ENCODE measurements at regions not wholly inside any gene's neighbourhood (a gene's known extent, or its start where the extent isn't known, plus 50 kb on each side); places are given as distances from the start of the nearest gene placed in this dataset.

DNA sequence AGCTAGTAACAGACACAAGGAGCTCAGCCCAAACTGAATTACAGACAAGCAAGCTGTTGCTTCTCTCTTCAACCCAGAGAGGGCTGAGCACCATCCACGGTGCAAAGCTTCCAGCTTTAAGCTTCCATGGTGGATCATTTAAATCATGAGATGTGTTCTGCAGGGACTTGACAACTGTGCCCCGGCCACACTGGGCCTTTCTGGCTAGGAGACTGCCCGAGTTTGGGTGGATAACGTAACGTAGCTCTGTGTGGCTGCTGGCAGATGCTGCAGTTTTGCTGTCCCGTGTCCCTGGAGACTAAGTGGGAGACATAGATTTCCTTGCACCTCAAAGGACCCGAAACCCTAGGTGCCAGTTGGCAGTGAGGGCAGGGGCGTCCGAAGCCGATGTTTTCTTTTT lies 234.0 kb downstream of the IRX2 start:
- Histone ChIP-seq H4K20me1 (ENCODE audit: insufficient read depth, low read length, poor library complexity, severe bottlenecking) (no peaks in the 10 kb centered on the region), H3K79me2 (ENCODE audit: insufficient read depth, low read length) (no peaks in the 10 kb centered on the region), H3K36me3 (ENCODE audit: insufficient read depth, low read length) (no peaks in the 10 kb centered on the region), H3K4me1 (ENCODE audit: insufficient read depth, low read length, poor library complexity, severe bottlenecking) (no peaks in the 10 kb centered on the region), H3K4me2 (ENCODE audit: low read depth, low read length, poor library complexity, severe bottlenecking) (no peak overlapping the region), H3F3A (ENCODE audit: low read depth) (no peaks in the 10 kb centered on the region), H3K9me2 (replicated peaks; ENCODE audit: low read depth, low read length) (no peaks in the 10 kb centered on the region), H3K9me3 (ENCODE audit: insufficient read depth, low read depth, low read length) (peaks cover 2% of the 10 kb centered on the region; the same call in 1 of the 2 replicates), H3K27me3 (ENCODE audit: insufficient read depth, low read length, poor library complexity, severe bottlenecking) (no peaks in the 10 kb centered on the region), H3K4me3 (ENCODE audit: low read length, poor library complexity, severe bottlenecking) (no peak overlapping the region), H2AFZ (ENCODE audit: low read length) (no peak overlapping the region), H3K9ac (ENCODE audit: low read depth, low read length, poor library complexity, severe bottlenecking) (no peak overlapping the region)
- TF ChIP-seq, protein P1, sequence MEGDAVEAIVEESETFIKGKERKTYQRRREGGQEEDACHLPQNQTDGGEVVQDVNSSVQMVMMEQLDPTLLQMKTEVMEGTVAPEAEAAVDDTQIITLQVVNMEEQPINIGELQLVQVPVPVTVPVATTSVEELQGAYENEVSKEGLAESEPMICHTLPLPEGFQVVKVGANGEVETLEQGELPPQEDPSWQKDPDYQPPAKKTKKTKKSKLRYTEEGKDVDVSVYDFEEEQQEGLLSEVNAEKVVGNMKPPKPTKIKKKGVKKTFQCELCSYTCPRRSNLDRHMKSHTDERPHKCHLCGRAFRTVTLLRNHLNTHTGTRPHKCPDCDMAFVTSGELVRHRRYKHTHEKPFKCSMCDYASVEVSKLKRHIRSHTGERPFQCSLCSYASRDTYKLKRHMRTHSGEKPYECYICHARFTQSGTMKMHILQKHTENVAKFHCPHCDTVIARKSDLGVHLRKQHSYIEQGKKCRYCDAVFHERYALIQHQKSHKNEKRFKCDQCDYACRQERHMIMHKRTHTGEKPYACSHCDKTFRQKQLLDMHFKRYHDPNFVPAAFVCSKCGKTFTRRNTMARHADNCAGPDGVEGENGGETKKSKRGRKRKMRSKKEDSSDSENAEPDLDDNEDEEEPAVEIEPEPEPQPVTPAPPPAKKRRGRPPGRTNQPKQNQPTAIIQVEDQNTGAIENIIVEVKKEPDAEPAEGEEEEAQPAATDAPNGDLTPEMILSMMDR (conservative IDR thresholded peaks at IDR 0.05; ENCODE audit: low read length), result no peak
- TF ChIP-seq EZH2phosphoT487 (IDR thresholded peaks at IDR 0.05; ENCODE audit: borderline replicate concordance), result no peak

DNA sequence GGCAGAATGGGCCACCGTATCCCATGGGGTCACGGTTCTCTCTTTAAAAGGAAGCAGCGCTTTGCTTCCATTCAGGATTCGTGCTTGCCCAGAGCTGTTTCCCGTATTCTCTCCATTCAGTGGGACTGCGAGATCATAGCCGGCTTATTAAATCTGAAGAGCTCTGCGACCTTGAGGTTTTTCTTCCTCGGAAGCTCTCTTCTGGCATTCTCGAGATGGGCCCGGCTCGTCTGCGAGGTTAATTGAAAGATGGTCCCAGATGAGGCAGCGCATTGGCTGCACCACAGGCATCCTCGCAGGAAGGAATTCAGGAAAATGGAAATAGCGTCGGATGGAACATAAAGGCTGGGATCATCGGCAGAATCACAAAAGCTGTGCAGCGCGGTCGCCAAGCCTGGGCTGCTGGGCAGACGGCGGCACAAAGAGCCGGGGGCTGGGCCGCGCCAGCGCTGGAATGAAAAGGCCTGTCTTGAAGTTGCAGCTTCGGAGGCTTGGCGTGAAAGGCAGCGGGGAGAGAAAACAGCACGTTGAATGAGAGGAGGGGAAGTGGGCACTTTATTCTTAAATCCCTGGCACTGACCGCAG lies 236.2 kb downstream of the IRX2 start:
- no peaks in the 10 kb centered on the region for H3K27me3 ChIP-seq (ENCODE audit: insufficient read depth, low read length, poor library complexity, severe bottlenecking)
- H3K9me3 ChIP-seq (ENCODE audit: insufficient read depth, low read depth, low read length), result peaks cover 2% of the 10 kb centered on the region; the same call in 1 of the 2 replicates

DNA sequence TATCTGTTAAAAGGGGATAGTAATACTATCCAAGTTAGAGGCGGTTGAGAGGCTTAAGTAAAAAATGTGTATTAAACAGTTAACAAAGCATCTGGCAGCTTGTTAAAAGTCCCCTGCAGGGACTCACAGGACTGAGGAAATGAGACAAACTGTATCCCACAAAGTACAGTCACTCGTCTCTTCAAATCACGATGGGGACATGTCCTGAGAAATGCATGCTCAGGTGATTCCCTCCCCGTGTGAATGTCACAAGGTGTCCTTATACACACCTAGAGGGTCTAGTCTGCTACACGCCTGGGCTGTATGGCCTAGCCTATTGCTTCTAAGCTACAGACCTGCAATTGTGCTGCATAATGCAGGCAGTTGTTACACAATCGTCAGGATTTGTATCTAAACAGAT lies 237.0 kb downstream of the IRX2 start:
- Histone ChIP-seq H4K20me1 (ENCODE audit: insufficient read depth, low read length, poor library complexity, severe bottlenecking) (no peaks in the 10 kb centered on the region), H3K4me3 (ENCODE audit: low read length, poor library complexity, severe bottlenecking) (no peak overlapping the region), H3K9ac (ENCODE audit: low read depth, low read length, poor library complexity, severe bottlenecking) (no peak overlapping the region), H3K4me2 (ENCODE audit: low read depth, low read length, poor library complexity, severe bottlenecking) (no peak overlapping the region), H3K36me3 (ENCODE audit: insufficient read depth, low read length) (no peaks in the 10 kb centered on the region), H3K4me1 (ENCODE audit: insufficient read depth, low read length, poor library complexity, severe bottlenecking) (no peaks in the 10 kb centered on the region), H3K9me2 (replicated peaks; ENCODE audit: low read depth, low read length) (no peaks in the 10 kb centered on the region), H3K27me3 (ENCODE audit: insufficient read depth, low read length, poor library complexity, severe bottlenecking) (no peaks in the 10 kb centered on the region), H3F3A (ENCODE audit: low read depth) (no peaks in the 10 kb centered on the region), H3K79me2 (ENCODE audit: insufficient read depth, low read length) (no peaks in the 10 kb centered on the region), H3K9me3 (ENCODE audit: insufficient read depth, low read depth, low read length) (peaks cover 2% of the 10 kb centered on the region; the same call in 1 of the 2 replicates), H2AFZ (ENCODE audit: low read length) (no peak overlapping the region)
- TF ChIP-seq, protein P1 (conservative IDR thresholded peaks at IDR 0.05; ENCODE audit: low read length), result no peak
- no peak for TF ChIP-seq EZH2phosphoT487 (IDR thresholded peaks at IDR 0.05; ENCODE audit: borderline replicate concordance)

More for the DNA sequence above, 236.2 kb downstream of the IRX2 start:
- Histone ChIP-seq H3K4me2 (ENCODE audit: low read depth, low read length, poor library complexity, severe bottlenecking) (no peak overlapping the region), H3F3A (ENCODE audit: low read depth) (no peaks in the 10 kb centered on the region), H3K9ac (ENCODE audit: low read depth, low read length, poor library complexity, severe bottlenecking) (no peak overlapping the region), H3K9me2 (replicated peaks; ENCODE audit: low read depth, low read length) (no peaks in the 10 kb centered on the region), H3K4me3 (ENCODE audit: low read length, poor library complexity, severe bottlenecking) (no peak overlapping the region), H3K36me3 (ENCODE audit: insufficient read depth, low read length) (no peaks in the 10 kb centered on the region), H3K79me2 (ENCODE audit: insufficient read depth, low read length) (no peaks in the 10 kb centered on the region), H2AFZ (ENCODE audit: low read length) (no peak overlapping the region), H4K20me1 (ENCODE audit: insufficient read depth, low read length, poor library complexity, severe bottlenecking) (no peaks in the 10 kb centered on the region), H3K4me1 (ENCODE audit: insufficient read depth, low read length, poor library complexity, severe bottlenecking) (no peaks in the 10 kb centered on the region)
- no peak for TF ChIP-seq EZH2phosphoT487 (IDR thresholded peaks at IDR 0.05; ENCODE audit: borderline replicate concordance)
- TF ChIP-seq, protein P1 (conservative IDR thresholded peaks at IDR 0.05; ENCODE audit: low read length), result no peak

Measured in Loucy (cell line).